ENCODE measurements at regions not wholly inside any gene's neighbourhood (a gene's known extent, or its start where the extent isn't known, plus 50 kb on each side); places are given as distances from the start of the nearest gene placed in this dataset.

DNA sequence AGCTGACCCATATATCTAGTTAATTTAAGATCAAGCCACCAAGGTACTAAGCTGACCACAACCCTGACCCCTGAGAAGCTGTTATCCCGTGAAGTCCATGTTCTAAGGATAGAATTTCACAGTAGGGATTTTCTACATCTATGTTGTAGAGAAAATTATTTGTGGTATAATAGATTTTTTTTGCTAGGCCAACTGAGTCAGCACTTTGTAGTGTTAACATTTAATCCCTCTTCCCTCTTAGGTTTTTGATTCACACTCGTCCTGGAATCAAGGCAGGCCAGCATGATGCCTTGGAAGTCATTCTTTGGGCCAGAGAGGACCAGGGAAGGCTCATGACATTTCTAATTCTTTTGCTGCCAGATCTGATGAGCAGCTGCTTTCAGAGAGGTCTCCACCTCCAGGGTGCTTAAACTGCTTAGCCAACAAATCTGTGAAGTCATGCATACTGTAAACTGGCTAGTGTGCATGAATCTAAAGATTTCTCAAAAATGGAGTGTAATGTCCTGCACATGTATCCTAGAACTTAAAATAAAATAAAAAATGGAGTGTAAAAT is 102.5 kb downstream of the RBM43 start:
- H3K36me3 ChIP-seq (ENCODE audit: control insufficient read depth in 5 of 5, insufficient read depth in 5 of 5, low read length in 5 of 5): no peaks in the 10 kb centered on the region
- H3K27me3 ChIP-seq (ENCODE audit: control insufficient read depth in 5 of 5, insufficient read depth in 4 of 5, low read length in 5 of 5): no peaks in the 10 kb centered on the region
- no peak overlapping the region for H3K9ac ChIP-seq (ENCODE audit: low read length in 5 of 5)
- no peak overlapping the region for H3K4me3 ChIP-seq (ENCODE audit: low read depth in 1 of 5, low read length in 5 of 5)
- no peaks in the 10 kb centered on the region for H3K4me1 ChIP-seq (ENCODE audit: control insufficient read depth in 5 of 5, insufficient read depth in 5 of 5, low read length in 5 of 5)
- H3K27ac ChIP-seq (ENCODE audit: low read depth, low read length): no peak overlapping the region
- H3K9me3 ChIP-seq (ENCODE audit: control insufficient read depth in 5 of 5, low read length in 5 of 5): no peaks in the 10 kb centered on the region

DNA sequence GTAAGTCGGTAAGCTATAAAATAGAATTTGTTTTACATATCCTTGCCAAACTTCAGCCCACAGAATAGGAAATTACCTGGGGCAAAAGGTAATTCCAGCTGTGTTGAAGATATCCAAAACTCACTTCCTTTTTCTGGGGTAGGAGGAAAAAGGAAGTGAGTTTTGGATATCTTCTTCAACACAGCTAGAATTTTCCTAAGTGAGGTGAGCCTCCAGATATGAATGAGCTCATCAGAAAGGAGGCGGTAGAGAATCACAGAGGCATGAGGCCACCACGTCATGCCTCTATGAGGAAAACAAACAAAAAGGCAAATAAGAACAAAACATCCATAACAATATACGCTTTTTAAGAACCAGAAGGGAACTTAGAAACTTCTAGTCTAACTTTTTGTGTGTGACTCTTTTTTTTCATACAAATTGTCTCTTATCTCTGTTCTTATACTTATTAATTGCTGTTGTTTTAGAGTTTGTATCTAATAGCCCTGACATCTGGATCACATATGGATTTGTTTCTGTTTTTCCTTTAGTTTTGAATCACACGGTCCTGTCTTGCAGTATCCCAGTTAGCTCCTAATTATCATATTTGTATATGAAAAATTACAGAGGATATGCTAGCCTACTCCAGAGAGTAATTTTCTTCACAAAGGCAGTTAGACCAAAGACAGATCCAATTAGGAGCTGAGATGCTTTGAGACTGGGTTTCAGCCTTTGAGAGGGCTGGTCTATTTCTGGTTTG is 104.5 kb downstream of the RBM43 start:
- Histone ChIP-seq H3K27me3 (ENCODE audit: control insufficient read depth in 5 of 5, insufficient read depth in 4 of 5, low read length in 5 of 5) (no peaks in the 10 kb centered on the region), H3K9ac (ENCODE audit: low read length in 5 of 5) (no peak overlapping the region), H3K4me3 (ENCODE audit: low read depth in 1 of 5, low read length in 5 of 5) (no peak overlapping the region), H3K36me3 (ENCODE audit: control insufficient read depth in 5 of 5, insufficient read depth in 5 of 5, low read length in 5 of 5) (no peaks in the 10 kb centered on the region), H3K27ac (ENCODE audit: low read depth, low read length) (no peak overlapping the region), H3K4me1 (ENCODE audit: control insufficient read depth in 5 of 5, insufficient read depth in 5 of 5, low read length in 5 of 5) (no peaks in the 10 kb centered on the region), H3K9me3 (ENCODE audit: control insufficient read depth in 5 of 5, low read length in 5 of 5) (no peaks in the 10 kb centered on the region)

DNA sequence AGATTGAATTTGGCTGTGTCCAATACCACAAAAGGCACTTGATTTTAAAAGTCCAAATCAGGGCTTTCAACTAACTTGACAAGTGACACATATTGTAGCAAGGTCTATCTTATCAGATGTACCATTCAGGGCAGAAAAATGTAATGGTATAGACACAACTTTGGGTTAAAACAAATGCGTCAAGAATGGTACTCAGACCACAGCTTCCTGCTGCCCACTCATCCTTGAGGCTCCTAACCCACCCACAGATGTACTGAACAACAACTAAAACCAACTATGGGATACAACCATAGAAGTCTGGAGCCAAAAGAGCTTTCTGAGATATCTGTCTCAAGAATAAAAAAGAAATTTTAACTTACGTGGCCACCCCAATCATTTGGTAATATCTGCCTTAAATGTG is 105.2 kb downstream of the RBM43 start:
- H3K27me3 ChIP-seq (ENCODE audit: control insufficient read depth in 5 of 5, insufficient read depth in 4 of 5, low read length in 5 of 5): no peaks in the 10 kb centered on the region
- no peak overlapping the region for H3K27ac ChIP-seq (ENCODE audit: low read depth, low read length)
- H3K9me3 ChIP-seq (ENCODE audit: control insufficient read depth in 5 of 5, low read length in 5 of 5): no peaks in the 10 kb centered on the region
- no peaks in the 10 kb centered on the region for H3K36me3 ChIP-seq (ENCODE audit: control insufficient read depth in 5 of 5, insufficient read depth in 5 of 5, low read length in 5 of 5)
- H3K9ac ChIP-seq (ENCODE audit: low read length in 5 of 5): no peak overlapping the region
- H3K4me3 ChIP-seq (ENCODE audit: low read depth in 1 of 5, low read length in 5 of 5): no peak overlapping the region
- no peaks in the 10 kb centered on the region for H3K4me1 ChIP-seq (ENCODE audit: control insufficient read depth in 5 of 5, insufficient read depth in 5 of 5, low read length in 5 of 5)

DNA sequence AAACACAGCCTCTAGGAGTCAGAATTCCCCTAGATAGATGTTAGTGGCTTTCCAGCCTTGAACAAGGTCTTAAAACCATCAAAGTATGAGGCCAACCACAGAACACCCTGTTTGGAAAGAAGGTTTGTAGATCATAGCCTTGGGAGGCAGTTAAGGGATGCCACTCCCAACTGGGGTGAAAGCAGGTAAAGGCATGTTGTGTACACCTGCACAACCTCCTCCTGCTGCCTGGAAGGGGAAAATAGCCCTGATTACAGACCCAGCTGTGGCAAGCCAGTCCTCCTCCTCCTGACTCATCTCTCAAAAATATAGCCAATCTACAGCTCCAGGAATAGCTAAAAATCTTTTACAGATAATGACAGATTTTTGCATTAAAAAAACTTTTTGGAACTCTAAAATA is 108.1 kb downstream of the RBM43 start:
- Histone ChIP-seq H3K9me3 (ENCODE audit: control insufficient read depth in 5 of 5, low read length in 5 of 5) (no peaks in the 10 kb centered on the region), H3K27me3 (ENCODE audit: control insufficient read depth in 5 of 5, insufficient read depth in 4 of 5, low read length in 5 of 5) (no peaks in the 10 kb centered on the region), H3K27ac (ENCODE audit: low read depth, low read length) (no peak overlapping the region), H3K4me1 (ENCODE audit: control insufficient read depth in 5 of 5, insufficient read depth in 5 of 5, low read length in 5 of 5) (peaks cover 0 to 4% (median 0%) of the 10 kb centered on the region in 5 donors), H3K4me3 (ENCODE audit: low read depth in 1 of 5, low read length in 5 of 5) (no peak overlapping the region), H3K9ac (ENCODE audit: low read length in 5 of 5) (no peak overlapping the region), H3K36me3 (ENCODE audit: control insufficient read depth in 5 of 5, insufficient read depth in 5 of 5, low read length in 5 of 5) (no peaks in the 10 kb centered on the region)

DNA sequence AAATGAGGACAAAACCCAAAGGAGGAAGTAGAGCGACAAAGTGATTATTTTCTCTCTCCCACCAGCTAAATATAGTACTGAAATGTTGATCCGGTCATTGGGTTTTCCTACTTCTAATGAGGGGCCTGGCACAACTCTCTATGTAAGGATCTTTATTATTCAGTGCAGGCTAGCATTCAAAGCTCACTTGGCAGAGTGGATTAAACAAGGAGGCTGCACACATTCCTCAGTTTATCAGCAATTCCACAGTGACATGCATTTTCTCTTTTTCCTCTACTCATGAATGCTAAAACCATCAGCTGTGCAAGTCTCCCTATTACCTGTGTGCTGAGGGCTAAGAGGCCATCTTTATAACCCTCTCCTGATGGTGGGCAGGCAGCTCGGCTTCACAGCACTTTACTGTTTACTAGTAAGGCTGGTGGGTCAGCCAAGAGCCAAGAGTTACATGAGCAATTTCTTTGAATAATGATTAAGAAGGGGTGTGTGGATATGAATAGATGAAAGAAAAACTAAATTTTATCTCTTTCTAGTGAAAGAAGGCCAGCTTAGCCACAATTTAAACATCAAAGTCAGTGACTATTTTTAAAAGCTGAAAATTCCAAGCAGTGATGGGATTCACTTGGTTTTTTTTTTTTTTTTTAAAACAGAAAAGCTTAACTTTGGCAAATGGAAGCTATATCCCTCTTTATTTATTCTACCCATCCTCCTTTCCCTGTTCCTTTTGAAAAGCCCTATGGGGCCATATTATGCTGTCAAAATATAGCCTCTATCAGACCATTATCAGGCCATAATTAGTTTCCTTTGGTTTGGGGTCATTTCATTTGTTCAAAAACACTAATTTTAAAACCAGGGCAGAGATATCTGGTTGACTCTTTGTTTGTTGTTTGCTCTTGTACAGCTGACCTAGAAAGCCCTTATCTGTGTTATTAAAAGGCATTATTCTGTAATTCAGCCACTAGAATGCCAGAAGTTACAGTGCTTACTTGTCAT is 111.0 kb downstream of the RBM43 start:
- Histone ChIP-seq H3K4me3 (ENCODE audit: low read depth in 1 of 5, low read length in 5 of 5) (no peak overlapping the region), H3K27ac (ENCODE audit: low read depth, low read length) (no peak overlapping the region), H3K4me1 (ENCODE audit: control insufficient read depth in 5 of 5, insufficient read depth in 5 of 5, low read length in 5 of 5) (peaks cover 0 to 4% (median 0%) of the 10 kb centered on the region in 5 donors), H3K36me3 (ENCODE audit: control insufficient read depth in 5 of 5, insufficient read depth in 5 of 5, low read length in 5 of 5) (no peaks in the 10 kb centered on the region), H3K27me3 (ENCODE audit: control insufficient read depth in 5 of 5, insufficient read depth in 4 of 5, low read length in 5 of 5) (no peaks in the 10 kb centered on the region), H3K9me3 (ENCODE audit: control insufficient read depth in 5 of 5, low read length in 5 of 5) (no peaks in the 10 kb centered on the region), H3K9ac (ENCODE audit: low read length in 5 of 5) (no peak overlapping the region)

DNA sequence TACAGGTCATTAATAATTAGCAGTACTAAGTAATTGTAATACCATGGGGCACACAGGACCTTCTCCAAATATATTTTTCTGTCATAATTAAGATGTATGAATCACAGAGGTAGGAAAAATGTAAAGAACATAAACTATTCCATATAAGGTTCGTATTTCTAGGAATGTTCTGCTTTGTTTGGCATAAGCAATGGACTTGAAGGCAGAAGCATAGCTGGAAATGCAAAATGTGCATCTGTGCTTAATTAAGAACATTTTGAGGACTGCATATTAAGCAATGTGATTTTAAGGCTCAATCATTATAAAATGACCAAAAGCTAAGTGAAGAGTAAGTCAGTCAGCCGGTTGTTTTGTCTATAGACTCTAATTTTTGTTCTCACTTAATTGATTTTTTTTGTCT is 123.2 kb downstream of the RBM43 start:
- Histone ChIP-seq H3K9ac (ENCODE audit: low read length in 5 of 5) (no peak overlapping the region), H3K27me3 (ENCODE audit: control insufficient read depth in 5 of 5, insufficient read depth in 4 of 5, low read length in 5 of 5) (no peaks in the 10 kb centered on the region), H3K36me3 (ENCODE audit: control insufficient read depth in 5 of 5, insufficient read depth in 5 of 5, low read length in 5 of 5) (no peaks in the 10 kb centered on the region), H3K9me3 (ENCODE audit: control insufficient read depth in 5 of 5, low read length in 5 of 5) (no peaks in the 10 kb centered on the region), H3K4me1 (ENCODE audit: control insufficient read depth in 5 of 5, insufficient read depth in 5 of 5, low read length in 5 of 5) (no peaks in the 10 kb centered on the region), H3K4me3 (ENCODE audit: low read depth in 1 of 5, low read length in 5 of 5) (no peak overlapping the region), H3K27ac (ENCODE audit: low read depth, low read length) (no peak overlapping the region)

DNA sequence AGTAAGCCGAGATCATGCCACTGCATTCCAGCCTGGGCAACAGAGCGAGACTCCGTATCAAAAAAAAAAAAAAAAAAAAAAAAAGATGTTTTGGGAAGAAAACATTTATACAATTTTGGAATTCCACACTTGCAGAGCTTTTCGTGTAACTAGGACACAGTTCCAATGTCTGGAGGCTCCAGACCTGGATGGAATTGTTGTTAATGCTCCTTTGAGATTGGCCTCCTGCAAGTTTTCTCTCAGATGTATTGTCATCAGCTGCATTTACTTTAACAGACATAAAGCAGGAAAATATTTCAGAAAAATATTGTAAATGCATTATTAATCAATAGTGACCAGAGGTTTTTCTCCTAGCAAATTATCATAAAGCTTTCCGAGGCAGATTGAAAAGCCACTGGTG is 124.1 kb downstream of the RBM43 start:
- H3K36me3 ChIP-seq (ENCODE audit: control insufficient read depth in 5 of 5, insufficient read depth in 5 of 5, low read length in 5 of 5): no peaks in the 10 kb centered on the region

DNA sequence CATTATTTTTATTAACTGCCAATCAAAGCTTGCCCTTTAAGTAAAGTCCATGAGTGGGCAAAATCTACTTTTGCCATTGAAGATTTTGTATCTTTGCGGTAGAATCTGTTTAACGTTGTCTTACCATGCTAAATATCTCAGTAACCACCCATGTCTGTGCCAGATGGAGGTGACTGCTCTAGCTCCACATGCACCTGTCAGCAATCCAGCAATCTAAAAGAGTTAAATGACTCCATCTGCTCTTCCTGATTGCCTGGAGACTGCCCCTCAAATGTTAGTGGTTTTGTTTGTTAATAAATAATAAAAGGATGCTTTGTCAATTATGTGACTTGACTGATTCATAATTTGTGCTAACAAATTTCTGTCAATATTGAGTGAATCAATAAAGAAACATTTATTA is 141.7 kb downstream of the RBM43 start:
- H3K9me3 ChIP-seq (ENCODE audit: control insufficient read depth in 5 of 5, low read length in 5 of 5): peaks cover 2 to 14% (median 5%) of the 10 kb centered on the region in 5 donors
- no peak overlapping the region for H3K9ac ChIP-seq (ENCODE audit: low read length in 5 of 5)
- H3K4me1 ChIP-seq (ENCODE audit: control insufficient read depth in 5 of 5, insufficient read depth in 5 of 5, low read length in 5 of 5): no peaks in the 10 kb centered on the region
- H3K4me3 ChIP-seq (ENCODE audit: low read depth in 1 of 5, low read length in 5 of 5): no peak overlapping the region
- H3K27ac ChIP-seq (ENCODE audit: low read depth, low read length): no peak overlapping the region
- H3K36me3 ChIP-seq (ENCODE audit: control insufficient read depth in 5 of 5, insufficient read depth in 5 of 5, low read length in 5 of 5): no peaks in the 10 kb centered on the region
- no peaks in the 10 kb centered on the region for H3K27me3 ChIP-seq (ENCODE audit: control insufficient read depth in 5 of 5, insufficient read depth in 4 of 5, low read length in 5 of 5)

More for the DNA sequence above, 124.1 kb downstream of the RBM43 start:
- H3K9me3 ChIP-seq (ENCODE audit: control insufficient read depth in 5 of 5, low read length in 5 of 5): no peaks in the 10 kb centered on the region
- no peaks in the 10 kb centered on the region for H3K4me1 ChIP-seq (ENCODE audit: control insufficient read depth in 5 of 5, insufficient read depth in 5 of 5, low read length in 5 of 5)
- no peak overlapping the region for H3K27ac ChIP-seq (ENCODE audit: low read depth, low read length)
- no peaks in the 10 kb centered on the region for H3K27me3 ChIP-seq (ENCODE audit: control insufficient read depth in 5 of 5, insufficient read depth in 4 of 5, low read length in 5 of 5)
- no peak overlapping the region for H3K9ac ChIP-seq (ENCODE audit: low read length in 5 of 5)
- H3K4me3 ChIP-seq (ENCODE audit: low read depth in 1 of 5, low read length in 5 of 5): no peak overlapping the region

DNA sequence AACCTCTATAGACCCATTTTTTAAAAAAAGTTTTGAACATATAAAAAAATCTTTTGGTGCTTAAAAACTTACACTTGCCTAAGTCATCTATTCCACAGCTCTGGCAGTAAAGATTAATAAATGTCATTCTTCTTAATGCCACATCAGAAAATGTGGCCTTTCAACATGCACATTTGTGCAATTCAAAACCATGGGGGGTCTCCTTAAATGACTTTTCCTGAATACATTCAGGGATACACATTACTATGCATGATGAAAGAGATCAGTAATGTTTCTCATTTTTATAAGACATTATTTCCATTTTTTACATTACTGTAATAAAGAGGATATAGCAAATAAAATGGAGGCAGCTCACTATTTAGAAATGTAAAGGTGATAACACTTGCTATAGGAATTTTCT is 142.3 kb downstream of the RBM43 start:
- H3K27me3 ChIP-seq (ENCODE audit: control insufficient read depth in 5 of 5, insufficient read depth in 4 of 5, low read length in 5 of 5): no peaks in the 10 kb centered on the region
- no peaks in the 10 kb centered on the region for H3K36me3 ChIP-seq (ENCODE audit: control insufficient read depth in 5 of 5, insufficient read depth in 5 of 5, low read length in 5 of 5)
- H3K9me3 ChIP-seq (ENCODE audit: control insufficient read depth in 5 of 5, low read length in 5 of 5): peaks cover 2 to 14% (median 5%) of the 10 kb centered on the region in 5 donors
- no peak overlapping the region for H3K4me3 ChIP-seq (ENCODE audit: low read depth in 1 of 5, low read length in 5 of 5)
- H3K9ac ChIP-seq (ENCODE audit: low read length in 5 of 5): no peak overlapping the region
- H3K27ac ChIP-seq (ENCODE audit: low read depth, low read length): no peak overlapping the region
- H3K4me1 ChIP-seq (ENCODE audit: control insufficient read depth in 5 of 5, insufficient read depth in 5 of 5, low read length in 5 of 5): no peaks in the 10 kb centered on the region

DNA sequence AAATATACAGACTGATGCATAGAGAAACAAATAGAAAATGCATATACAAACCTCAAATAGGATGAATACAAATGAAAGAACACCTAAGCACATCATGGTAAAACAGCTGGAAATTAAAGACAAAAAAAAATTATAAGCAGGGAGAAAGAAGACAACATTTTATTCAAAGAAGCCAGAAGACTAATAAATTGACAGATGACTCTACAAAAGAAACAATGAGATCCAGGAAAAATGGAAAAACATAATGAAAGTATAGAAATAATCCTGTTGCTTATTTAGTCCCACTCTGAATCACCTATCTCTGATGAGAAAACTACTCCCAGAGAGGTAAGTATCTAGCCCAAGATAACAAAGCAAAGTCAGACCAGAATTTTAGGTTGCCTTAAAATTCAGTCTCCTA is 143.4 kb downstream of the RBM43 start:
- no peak overlapping the region for H3K4me3 ChIP-seq (ENCODE audit: low read depth in 1 of 5, low read length in 5 of 5)
- H3K9me3 ChIP-seq (ENCODE audit: control insufficient read depth in 5 of 5, low read length in 5 of 5): peaks cover 2 to 14% (median 5%) of the 10 kb centered on the region in 5 donors
- no peaks in the 10 kb centered on the region for H3K27me3 ChIP-seq (ENCODE audit: control insufficient read depth in 5 of 5, insufficient read depth in 4 of 5, low read length in 5 of 5)
- no peaks in the 10 kb centered on the region for H3K4me1 ChIP-seq (ENCODE audit: control insufficient read depth in 5 of 5, insufficient read depth in 5 of 5, low read length in 5 of 5)
- no peak overlapping the region for H3K27ac ChIP-seq (ENCODE audit: low read depth, low read length)
- no peaks in the 10 kb centered on the region for H3K36me3 ChIP-seq (ENCODE audit: control insufficient read depth in 5 of 5, insufficient read depth in 5 of 5, low read length in 5 of 5)
- H3K9ac ChIP-seq (ENCODE audit: low read length in 5 of 5): no peak overlapping the region
